ENCODE measurements at regions not wholly inside any gene's neighbourhood (a gene's known extent, or its start where the extent isn't known, plus 50 kb on each side); places are given as distances from the start of the nearest gene placed in this dataset.
"Not testable (repeated sequence)": the region's sequence is repeated elsewhere in the genome, so short reads cannot be mapped to it uniquely, and the experiment has no call there.

DNA sequence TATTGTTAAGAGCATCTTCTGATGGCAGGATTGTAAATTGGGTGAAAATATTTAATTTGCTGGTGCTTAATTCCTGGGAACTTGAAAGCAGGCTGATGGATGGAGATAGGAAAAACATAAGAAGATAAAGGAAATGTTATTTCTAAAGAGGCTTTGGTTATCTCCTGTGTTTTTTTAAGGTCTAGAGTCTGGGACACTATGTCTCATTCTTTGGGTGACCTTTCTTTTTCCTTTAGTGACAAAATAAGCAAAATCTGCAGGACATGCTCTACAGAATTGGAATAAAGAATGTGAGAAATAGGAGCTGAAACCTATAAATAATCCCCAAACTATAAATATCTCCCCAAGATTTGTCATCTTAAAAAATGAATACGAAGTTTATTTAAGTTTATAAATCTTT is 241.7 kb downstream of the DSC3 start:
- ChIA-PET CTCF (interaction anchor here (0.6 kb wide), 1 partner anchor 33 kb away, joined by 3 read pairs; no protein-coding TSS in a partner anchor), RAD21 (ENCODE audit: unreplicated experiment) (no interaction called here), SMC1A (ENCODE audit: uncharacterized antibody, unreplicated experiment) (no interaction called here), POLR2A (no interaction called here)
- H4K20me1 ChIP-seq (ENCODE audit: control insufficient read depth, insufficient read depth), result no peaks in the 10 kb centered on the region
- no peak overlapping the region for H3K9ac ChIP-seq (ENCODE audit: control insufficient read depth, insufficient read depth, low read length)
- FAIRE-seq, result no peak
- H3K79me2 ChIP-seq (ENCODE audit: control insufficient read depth, insufficient read depth, low read length), result no peaks in the 10 kb centered on the region
- no peaks in the 10 kb centered on the region for H3K4me1 ChIP-seq (ENCODE audit: control insufficient read depth, insufficient read depth, low read length)
- no peak overlapping the region for H3K27ac ChIP-seq (ENCODE audit: control insufficient read depth, insufficient read depth)
- BruUV-seq (replicated peaks), result no TSS peak
- no peak overlapping the region for H2AFZ ChIP-seq (ENCODE audit: control insufficient read depth, low read depth, low read length)
- ATAC-seq, result no peak
- H3K4me2 ChIP-seq (ENCODE audit: control insufficient read depth, insufficient read depth), result no peak overlapping the region
- no peaks in the 10 kb centered on the region for H3K9me3 ChIP-seq (replicated peaks; ENCODE audit: control insufficient read depth, insufficient read depth, low read length)
- H3K36me3 ChIP-seq (ENCODE audit: control insufficient read depth in 2 of 2, insufficient read depth in 2 of 2, low read length in 1 of 2), result no peaks in the 10 kb centered on the region
- no peak overlapping the region for H3K4me3 ChIP-seq
- H3K27me3 ChIP-seq (replicated peaks in 1 of 2; ENCODE audit: control insufficient read depth in 2 of 2, insufficient read depth in 2 of 2, low read length in 1 of 2), result no peaks in the 10 kb centered on the region
- WGBS (ENCODE audit: insufficient coverage, insufficient replicate concordance, low lambda C conversion rate, missing lambda C conversion rate), result 0% methylated on average over 1 of the region's 1 CpG
- in situ Hi-C loops (cut with MboI), result no loop called here
- no peak for DNase-seq (ENCODE audit: low read depth, low spot score)
- intact Hi-C loops (cut with micrococcal nuclease; ENCODE audit: unreplicated experiment), result no loop called here
- TF ChIP-seq GABPA (IDR thresholded peaks at IDR 0.05; ENCODE audit: low read depth) (no peak), EED (IDR thresholded peaks at IDR 0.05; ENCODE audit: low read depth) (no peak), CBFB (IDR thresholded peaks at IDR 0.05; ENCODE audit: low read depth) (no peak), EZH2 (IDR thresholded peaks at IDR 0.05; ENCODE audit: borderline replicate concordance, control insufficient read depth, low read depth, low read length) (no peak), IRF4 (IDR thresholded peaks at IDR 0.05; ENCODE audit: low read depth, low read length) (no peak), NFIC (IDR thresholded peaks at IDR 0.05; ENCODE audit: low read depth, low read length) (no peak)

DNA sequence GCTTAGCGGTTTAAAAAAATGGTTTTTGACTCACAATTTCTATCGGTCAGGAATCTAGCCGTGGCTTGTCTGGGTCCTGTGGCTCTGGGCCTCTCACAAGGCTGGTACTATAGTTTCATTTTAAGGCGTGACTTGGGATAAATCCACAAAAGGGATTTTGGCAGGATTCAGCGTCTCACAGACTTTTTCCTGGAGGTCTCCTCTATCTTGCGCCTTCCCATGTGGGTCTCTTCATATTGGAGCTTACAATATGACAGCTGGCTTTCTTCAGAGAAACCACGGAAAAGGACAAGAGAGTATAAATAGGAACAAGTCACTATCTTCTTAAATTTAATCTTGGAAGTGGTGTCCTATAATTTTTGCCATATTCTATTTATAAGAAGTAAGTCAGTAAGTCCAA is 250.5 kb downstream of the DSC3 start:
- H3K36me3 ChIP-seq (ENCODE audit: control insufficient read depth in 2 of 2, insufficient read depth in 2 of 2, low read length in 1 of 2), result no peaks in the 10 kb centered on the region
- no peak for FAIRE-seq
- H4K20me1 ChIP-seq (ENCODE audit: control insufficient read depth, insufficient read depth), result no peaks in the 10 kb centered on the region
- H3K27me3 ChIP-seq (replicated peaks in 1 of 2; ENCODE audit: control insufficient read depth in 2 of 2, insufficient read depth in 2 of 2, low read length in 1 of 2), result no peaks in the 10 kb centered on the region
- POLR2A ChIA-PET, result no interaction called here
- intact Hi-C loops (cut with micrococcal nuclease; ENCODE audit: unreplicated experiment) (no loop called here), in situ Hi-C loops (cut with MboI) (no loop called here)
- CTCF ChIA-PET, result no interaction called here
- SMC1A ChIA-PET (ENCODE audit: uncharacterized antibody, unreplicated experiment), result no interaction called here
- no peak overlapping the region for H3K9ac ChIP-seq (ENCODE audit: control insufficient read depth, insufficient read depth, low read length)
- no peak overlapping the region for H3K4me2 ChIP-seq (ENCODE audit: control insufficient read depth, insufficient read depth)
- no peaks in the 10 kb centered on the region for H3K79me2 ChIP-seq (ENCODE audit: control insufficient read depth, insufficient read depth, low read length)
- H3K4me1 ChIP-seq (ENCODE audit: control insufficient read depth, insufficient read depth, low read length), result no peaks in the 10 kb centered on the region
- H3K27ac ChIP-seq (ENCODE audit: control insufficient read depth, insufficient read depth), result no peak overlapping the region
- DNase-seq (ENCODE audit: low read depth, low spot score), result no peak
- 18% methylated on average over 7 of the region's 7 CpGs for WGBS (ENCODE audit: insufficient coverage, insufficient replicate concordance, low lambda C conversion rate, missing lambda C conversion rate)
- BruUV-seq (replicated peaks), result no TSS peak
- no peak overlapping the region for H2AFZ ChIP-seq (ENCODE audit: control insufficient read depth, low read depth, low read length)
- RAD21 ChIA-PET (ENCODE audit: unreplicated experiment), result no interaction called here
- H3K9me3 ChIP-seq (replicated peaks; ENCODE audit: control insufficient read depth, insufficient read depth, low read length), result no peaks in the 10 kb centered on the region
- no peak overlapping the region for H3K4me3 ChIP-seq
- no peak for ATAC-seq
- no peak for TF ChIP-seq BACH1 (IDR thresholded peaks at IDR 0.05; ENCODE audit: borderline replicate concordance)
- TF ChIP-seq, protein P1, sequence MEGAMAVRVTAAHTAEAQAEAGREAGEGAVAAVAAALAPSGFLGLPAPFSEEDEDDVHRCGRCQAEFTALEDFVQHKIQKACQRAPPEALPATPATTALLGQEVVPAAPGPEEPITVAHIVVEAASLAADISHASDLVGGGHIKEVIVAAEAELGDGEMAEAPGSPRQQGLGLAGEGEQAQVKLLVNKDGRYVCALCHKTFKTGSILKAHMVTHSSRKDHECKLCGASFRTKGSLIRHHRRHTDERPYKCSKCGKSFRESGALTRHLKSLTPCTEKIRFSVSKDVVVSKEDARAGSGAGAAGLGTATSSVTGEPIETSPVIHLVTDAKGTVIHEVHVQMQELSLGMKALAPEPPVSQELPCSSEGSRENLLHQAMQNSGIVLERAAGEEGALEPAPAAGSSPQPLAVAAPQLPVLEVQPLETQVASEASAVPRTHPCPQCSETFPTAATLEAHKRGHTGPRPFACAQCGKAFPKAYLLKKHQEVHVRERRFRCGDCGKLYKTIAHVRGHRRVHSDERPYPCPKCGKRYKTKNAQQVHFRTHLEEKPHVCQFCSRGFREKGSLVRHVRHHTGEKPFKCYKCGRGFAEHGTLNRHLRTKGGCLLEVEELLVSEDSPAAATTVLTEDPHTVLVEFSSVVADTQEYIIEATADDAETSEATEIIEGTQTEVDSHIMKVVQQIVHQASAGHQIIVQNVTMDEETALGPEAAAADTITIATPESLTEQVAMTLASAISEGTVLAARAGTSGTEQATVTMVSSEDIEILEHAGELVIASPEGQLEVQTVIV (IDR thresholded peaks at IDR 0.05; ENCODE audit: borderline replicate concordance, partially characterized antibody), result no peak

GRCh38 chr18:30788411-30788991 is 254.0 kb downstream of the DSC3 start:
- H3K4me1 ChIP-seq (ENCODE audit: control insufficient read depth, insufficient read depth, low read length); H2AFZ ChIP-seq (ENCODE audit: control insufficient read depth, low read depth, low read length); RAD21 ChIA-PET (ENCODE audit: unreplicated experiment); H3K9ac ChIP-seq (ENCODE audit: control insufficient read depth, insufficient read depth, low read length); in situ Hi-C loops (cut with MboI); DNase-seq (ENCODE audit: low read depth, low spot score); H3K27ac ChIP-seq (ENCODE audit: control insufficient read depth, insufficient read depth); H3K79me2 ChIP-seq (ENCODE audit: control insufficient read depth, insufficient read depth, low read length); H3K4me3 ChIP-seq; H3K36me3 ChIP-seq (ENCODE audit: control insufficient read depth in 2 of 2, insufficient read depth in 2 of 2, low read length in 1 of 2); H3K27me3 ChIP-seq (replicated peaks in 1 of 2; ENCODE audit: control insufficient read depth in 2 of 2, insufficient read depth in 2 of 2, low read length in 1 of 2); CTCF ChIA-PET; FAIRE-seq; ATAC-seq; H3K4me2 ChIP-seq (ENCODE audit: control insufficient read depth, insufficient read depth); H3K9me3 ChIP-seq (replicated peaks; ENCODE audit: control insufficient read depth, insufficient read depth, low read length); BruUV-seq (replicated peaks); intact Hi-C loops (cut with micrococcal nuclease; ENCODE audit: unreplicated experiment); POLR2A ChIA-PET; H4K20me1 ChIP-seq (ENCODE audit: control insufficient read depth, insufficient read depth): not testable (repeated sequence)
- WGBS (ENCODE audit: insufficient coverage, insufficient replicate concordance, low lambda C conversion rate, missing lambda C conversion rate), result 52% methylated on average over 17 of the region's 22 CpGs
- SMC1A ChIA-PET (ENCODE audit: uncharacterized antibody, unreplicated experiment), result interaction anchor here (0.8 kb wide), 1 partner anchor 162 kb away, joined by 3 read pairs; no protein-coding TSS in a partner anchor
